Parathyroid adenoma (tissue), 2 donors: ENCODE measurements at regions not wholly inside any gene's neighbourhood (a gene's known extent, or its start where the extent isn't known, plus 50 kb on each side); places are given as distances from the start of the nearest gene placed in this dataset.

Experiments used
- H2AFZ ChIP-seq: fragments of 300-600 bp; sonication (generic); one replicate; pipeline ENCODE4 v1.7.0; 2017; ENCODE audit warnings: antibody characterized with exemption, mild to moderate bottlenecking
- H3K27ac ChIP-seq: fragments of 300-600 bp; sonication (generic); one replicate; pipeline ENCODE4 v1.7.0; 2017
- H3K27me3 ChIP-seq: fragments of 300-600 bp; sonication (generic); one replicate; pipeline ENCODE4 v1.7.0; 2017; ENCODE audit warnings: low read length; ENCODE audit not compliant: control insufficient read depth, insufficient read depth
- H3K36me3 ChIP-seq: fragments of 300-600 bp; sonication (generic); one replicate; pipeline ENCODE4 v1.7.0; 2017; ENCODE audit warnings: low read length; ENCODE audit not compliant: control insufficient read depth, insufficient read depth
- H3K4me1 ChIP-seq: fragments of 300-600 bp; sonication (generic); one replicate; pipeline ENCODE4 v1.7.0; 2017; ENCODE audit warnings: control low read depth
- H3K4me2 ChIP-seq: fragments of 300-600 bp; sonication (generic); one replicate; pipeline ENCODE4 v1.7.0; 2017; ENCODE audit warnings: low read length
- H3K4me3 ChIP-seq: fragments of 300-600 bp; sonication (generic); one replicate; pipeline ENCODE4 v1.7.0; 2017; ENCODE audit warnings: low read depth, low read length
- H3K79me2 ChIP-seq: fragments of 300-600 bp; sonication (generic); one replicate; pipeline ENCODE4 v1.7.0; 2017; ENCODE audit warnings: control low read depth
- H3K9ac ChIP-seq: fragments of 300-600 bp; sonication (generic); one replicate; pipeline ENCODE4 v1.7.0; 2017; ENCODE audit warnings: mild to moderate bottlenecking
- H3K9me3 ChIP-seq: fragments of 300-600 bp; sonication (generic); one replicate; pipeline ENCODE4 v1.7.0; 2017; ENCODE audit warnings: low read length; ENCODE audit not compliant: control insufficient read depth
- TF ChIP-seq, protein P1 (sequence below): fragments of 300-600 bp; sonication (generic); IDR thresholded peaks from one replicate; pipeline ENCODE4 v1.7.0; 2017; ENCODE audit warnings: antibody characterized with exemption, mild to moderate bottlenecking
- donor health status: primary hyperparathyroidism.

DNA sequence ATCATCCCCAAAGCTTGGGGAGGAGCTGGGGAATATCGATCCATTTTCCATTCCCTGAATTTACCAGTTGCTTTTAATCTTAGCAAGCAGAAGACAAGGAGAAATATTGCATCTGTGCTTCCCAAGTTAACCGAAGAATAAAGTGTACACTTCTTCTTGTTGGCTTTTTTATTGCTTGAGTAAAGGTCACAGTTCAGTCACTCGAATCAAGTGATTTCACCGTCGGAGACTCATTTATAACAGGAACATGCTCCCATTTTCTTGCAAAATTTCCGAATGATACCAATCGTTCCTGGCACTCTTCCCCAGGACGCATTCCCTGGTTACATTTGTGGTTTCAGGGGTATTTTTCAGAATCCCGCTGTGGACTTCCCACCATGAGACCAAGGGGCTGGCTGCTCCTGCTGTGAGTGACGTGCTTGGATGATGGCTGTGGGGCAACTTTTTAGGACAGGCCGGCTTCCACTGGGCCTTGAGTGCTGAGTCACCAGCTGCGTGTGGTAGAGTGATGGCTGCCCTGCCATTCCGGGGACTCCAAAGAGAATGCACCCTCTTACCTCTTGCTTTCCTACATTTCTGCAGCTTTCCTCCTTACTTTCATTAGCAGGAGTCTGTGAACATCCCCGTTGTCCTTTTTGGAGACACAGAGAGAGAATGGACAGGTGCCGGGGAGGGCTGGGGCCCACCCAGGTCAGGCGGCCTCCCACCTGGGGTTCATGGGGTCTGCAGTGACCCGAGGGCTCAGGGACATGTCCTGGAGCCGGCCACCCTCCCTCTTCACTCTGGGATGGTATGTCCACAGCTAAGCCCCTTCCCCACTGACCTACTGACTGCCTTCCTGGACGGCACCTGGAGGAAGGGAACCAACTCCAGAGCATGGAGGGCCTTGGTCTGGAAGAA, 60.7 kb upstream of the HDAC4 start:
- TF ChIP-seq, protein P1, sequence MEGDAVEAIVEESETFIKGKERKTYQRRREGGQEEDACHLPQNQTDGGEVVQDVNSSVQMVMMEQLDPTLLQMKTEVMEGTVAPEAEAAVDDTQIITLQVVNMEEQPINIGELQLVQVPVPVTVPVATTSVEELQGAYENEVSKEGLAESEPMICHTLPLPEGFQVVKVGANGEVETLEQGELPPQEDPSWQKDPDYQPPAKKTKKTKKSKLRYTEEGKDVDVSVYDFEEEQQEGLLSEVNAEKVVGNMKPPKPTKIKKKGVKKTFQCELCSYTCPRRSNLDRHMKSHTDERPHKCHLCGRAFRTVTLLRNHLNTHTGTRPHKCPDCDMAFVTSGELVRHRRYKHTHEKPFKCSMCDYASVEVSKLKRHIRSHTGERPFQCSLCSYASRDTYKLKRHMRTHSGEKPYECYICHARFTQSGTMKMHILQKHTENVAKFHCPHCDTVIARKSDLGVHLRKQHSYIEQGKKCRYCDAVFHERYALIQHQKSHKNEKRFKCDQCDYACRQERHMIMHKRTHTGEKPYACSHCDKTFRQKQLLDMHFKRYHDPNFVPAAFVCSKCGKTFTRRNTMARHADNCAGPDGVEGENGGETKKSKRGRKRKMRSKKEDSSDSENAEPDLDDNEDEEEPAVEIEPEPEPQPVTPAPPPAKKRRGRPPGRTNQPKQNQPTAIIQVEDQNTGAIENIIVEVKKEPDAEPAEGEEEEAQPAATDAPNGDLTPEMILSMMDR, result no peak
- Histone ChIP-seq H3K4me2 (no peak overlapping the region), H3K27me3 (no peaks in the 10 kb centered on the region), H3K27ac (no peak overlapping the region), H3K79me2 (no peaks in the 10 kb centered on the region), H3K4me1 (no peaks in the 10 kb centered on the region), H3K4me3 (no peak overlapping the region), H3K9ac (no peak overlapping the region), H3K9me3 (no peaks in the 10 kb centered on the region), H2AFZ (no peak overlapping the region), H3K36me3 (no peaks in the 10 kb centered on the region)

DNA sequence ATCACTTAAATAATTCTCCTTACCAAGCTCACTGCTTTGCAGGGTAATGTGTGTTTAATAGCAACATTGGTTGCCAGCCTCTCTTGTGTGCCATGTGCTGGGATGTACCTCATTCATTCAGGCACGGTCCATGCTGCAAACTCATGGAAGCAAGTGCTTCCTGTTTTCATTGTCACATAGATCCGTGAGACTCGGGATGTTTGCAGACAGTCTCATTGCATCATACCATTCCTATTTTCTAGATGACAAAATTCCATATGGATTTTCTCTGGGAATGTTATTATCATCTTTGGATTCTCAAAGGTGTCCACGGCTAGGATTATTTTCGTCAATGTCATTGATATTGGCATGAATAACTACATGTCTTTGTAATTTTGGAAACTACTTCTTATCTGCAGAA, 60.0 kb upstream of the HDAC4 start:
- Histone ChIP-seq H3K27ac (no peak overlapping the region), H3K4me3 (no peak overlapping the region), H3K4me1 (no peaks in the 10 kb centered on the region), H3K9ac (no peak overlapping the region), H3K79me2 (no peaks in the 10 kb centered on the region), H3K4me2 (no peak overlapping the region), H3K9me3 (no peaks in the 10 kb centered on the region), H3K27me3 (no peaks in the 10 kb centered on the region), H2AFZ (no peak overlapping the region), H3K36me3 (no peaks in the 10 kb centered on the region)
- TF ChIP-seq, protein P1, result no peak

DNA sequence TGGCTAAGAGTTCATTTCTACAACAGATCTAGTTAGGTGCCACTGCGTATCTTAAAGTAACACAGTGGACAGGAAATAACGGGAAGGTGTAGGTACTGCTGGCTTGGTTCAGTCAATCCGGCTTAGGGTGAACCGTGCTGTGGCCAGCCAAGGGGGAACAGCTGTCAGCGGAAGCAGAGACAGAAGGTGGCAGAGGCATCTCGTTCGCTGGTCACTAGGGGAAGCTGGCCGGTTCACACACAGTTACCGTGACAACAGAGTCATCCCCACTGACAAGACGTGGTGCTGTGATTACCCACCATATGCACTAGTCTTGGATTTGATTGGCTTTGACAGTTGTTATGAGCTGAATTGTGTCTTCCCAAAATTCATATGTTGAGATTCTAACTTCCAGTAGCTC, 58.8 kb upstream of the HDAC4 start:
- no peak overlapping the region for H3K4me2 ChIP-seq
- TF ChIP-seq, protein P1, result no peak
- H3K4me1 ChIP-seq, result no peaks in the 10 kb centered on the region
- no peaks in the 10 kb centered on the region for H3K9me3 ChIP-seq
- H3K4me3 ChIP-seq, result no peak overlapping the region
- H3K9ac ChIP-seq, result no peak overlapping the region
- no peak overlapping the region for H2AFZ ChIP-seq
- no peaks in the 10 kb centered on the region for H3K36me3 ChIP-seq
- H3K27ac ChIP-seq, result no peak overlapping the region
- no peaks in the 10 kb centered on the region for H3K79me2 ChIP-seq
- H3K27me3 ChIP-seq, result no peaks in the 10 kb centered on the region

DNA sequence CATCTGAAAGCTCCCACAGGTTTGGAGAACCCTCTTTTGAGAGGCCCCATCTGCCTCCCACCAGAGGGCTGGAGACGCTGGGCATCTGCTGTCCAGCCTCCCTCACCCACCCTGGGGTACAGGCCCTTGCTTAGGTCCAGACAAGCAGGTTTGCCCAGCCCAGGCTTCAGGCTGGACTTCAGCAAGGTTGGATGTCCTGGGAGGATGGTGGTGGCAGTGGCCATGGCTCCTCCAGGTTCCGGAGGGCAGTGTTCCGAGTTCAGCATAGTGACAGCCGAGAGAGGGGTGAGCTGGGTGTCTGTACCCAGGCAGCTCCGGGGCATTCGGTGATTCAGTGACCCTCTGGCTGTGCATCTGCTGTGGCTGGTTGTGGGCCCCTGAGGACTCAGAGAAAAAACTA, 58.2 kb upstream of the HDAC4 start:
- Histone ChIP-seq H2AFZ (no peak overlapping the region), H3K36me3 (no peaks in the 10 kb centered on the region), H3K4me1 (no peaks in the 10 kb centered on the region), H3K27me3 (no peaks in the 10 kb centered on the region), H3K79me2 (no peaks in the 10 kb centered on the region), H3K27ac (no peak overlapping the region), H3K4me3 (no peak overlapping the region), H3K4me2 (no peak overlapping the region), H3K9me3 (no peaks in the 10 kb centered on the region), H3K9ac (no peak overlapping the region)
- TF ChIP-seq, protein P1, result no peak
